GM06990 (cell line): ENCODE measurements at regions not wholly inside any gene's neighbourhood (a gene's known extent, or its start where the extent isn't known, plus 50 kb on each side); places are given as distances from the start of the nearest gene placed in this dataset.

Experiments
- DNase-seq: peaks from one replicate; pipeline ENCODE4 v3.0.0-alpha.2; 2011; ENCODE audit not compliant: insufficient read length; ENCODE audit errors: extremely low read depth
- H3K27me3 ChIP-seq: replicated peaks from 2 replicates; pipeline ENCODE4 v1.6.0; 2011; ENCODE audit warnings: low read length; ENCODE audit not compliant: control insufficient read depth, insufficient read depth
- H3K36me3 ChIP-seq: 2 replicates; pipeline ENCODE4 v1.5.1; 2011; ENCODE audit warnings: low read length; ENCODE audit not compliant: control insufficient read depth, insufficient read depth
- H3K4me3 ChIP-seq: replicated peaks from 2 replicates; pipeline ENCODE4 v1.5.1; 2011; ENCODE audit warnings: low read depth, mild to moderate bottlenecking, control low read depth, low read length
- CTCF ChIP-seq: IDR thresholded peaks from 2 replicates; pipeline ENCODE4 v1.5.1; 2011; ENCODE audit warnings: low read length, control low read depth, mild to moderate bottlenecking, inconsistent platforms; ENCODE audit not compliant: insufficient read depth, poor library complexity, severe bottlenecking

- Histone ChIP-seq H3K4me3 (no peak overlapping the region), H3K27me3 (no peaks in the 10 kb centered on the region), H3K36me3 (no peaks in the 10 kb centered on the region; the same call in 1 of the 2 replicates)
- no peak for DNase-seq
- no peak for TF ChIP-seq CTCF
Measured at GRCh38 chr7:46230298-46230989, 309.4 kb upstream of the IGFBP3 start.

- no peak for TF ChIP-seq CTCF
- no peak for DNase-seq
- Histone ChIP-seq H3K36me3 (no peaks in the 10 kb centered on the region), H3K4me3 (no peak overlapping the region), H3K27me3 (no peaks in the 10 kb centered on the region)
Measured at GRCh38 chr7:46229409-46229808, 308.3 kb upstream of the IGFBP3 start.

- Histone ChIP-seq H3K36me3 (no peaks in the 10 kb centered on the region), H3K4me3 (no peak overlapping the region), H3K27me3 (no peaks in the 10 kb centered on the region)
- DNase-seq = no peak
- TF ChIP-seq CTCF = no peak
Measured at GRCh38 chr7:46226860-46227259, 305.8 kb upstream of the IGFBP3 start.

GRCh38 chr7:46224363-46224762, 303.3 kb upstream of the IGFBP3 start:
- H3K4me3 ChIP-seq = no peak overlapping the region
- no peak for DNase-seq

GRCh38 chr7:46220066-46220630, 299.1 kb upstream of the IGFBP3 start:
- no peak for DNase-seq
- Histone ChIP-seq H3K27me3 (no peaks in the 10 kb centered on the region), H3K4me3 (no peak overlapping the region), H3K36me3 (no peaks in the 10 kb centered on the region)
- TF ChIP-seq CTCF = no peak

More at GRCh38 chr7:46224363-46224762, 303.3 kb upstream of the IGFBP3 start:
- no peak for TF ChIP-seq CTCF
- no peaks in the 10 kb centered on the region for H3K27me3 ChIP-seq
- H3K36me3 ChIP-seq = no peaks in the 10 kb centered on the region
